ENCODE measurements at regions not wholly inside any gene's neighbourhood (a gene's known extent, or its start where the extent isn't known, plus 50 kb on each side); places are given as distances from the start of the nearest gene placed in this dataset.

DNA sequence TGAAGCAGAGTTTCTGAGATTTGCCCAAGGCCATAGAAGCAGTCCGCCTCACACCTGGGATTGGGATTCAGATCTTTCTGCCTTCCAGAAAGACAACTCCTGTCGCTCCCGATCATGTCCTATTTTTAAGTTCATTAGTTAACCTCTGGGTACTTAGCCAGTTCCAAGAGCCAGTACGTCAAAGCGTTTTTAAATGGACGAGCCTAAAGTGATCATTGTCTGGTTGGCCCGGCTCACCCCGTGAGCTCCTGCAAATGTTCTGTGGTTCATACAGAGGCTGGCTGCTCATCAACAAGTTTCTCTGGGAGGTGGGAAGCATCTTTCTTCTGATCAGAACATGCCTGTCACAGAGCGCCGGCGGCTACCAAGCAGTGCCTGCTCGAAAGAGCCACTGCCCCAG lies 554.5 kb upstream of the WWC1 start:
- CTCF ChIA-PET = no interaction called here

GRCh38 chr5:167743695-167744464 lies 547.6 kb upstream of the WWC1 start:
- Mint-ChIP-seq H3K9me3 (no peaks in the 10 kb centered on the region), H3K27me3 (no peaks in the 10 kb centered on the region), H3K4me3 (no peak overlapping the region), H3K4me1 (ENCODE audit: low read depth) (no peaks in the 10 kb centered on the region), H3K27ac (no peak overlapping the region), H3K36me3 (ENCODE audit: low read depth) (no peaks in the 10 kb centered on the region)
- intact Hi-C loops (cut with micrococcal nuclease) = no loop called here
- DNase-seq = no peak
- no peak for ATAC-seq
- TF ChIP-seq, protein P1, sequence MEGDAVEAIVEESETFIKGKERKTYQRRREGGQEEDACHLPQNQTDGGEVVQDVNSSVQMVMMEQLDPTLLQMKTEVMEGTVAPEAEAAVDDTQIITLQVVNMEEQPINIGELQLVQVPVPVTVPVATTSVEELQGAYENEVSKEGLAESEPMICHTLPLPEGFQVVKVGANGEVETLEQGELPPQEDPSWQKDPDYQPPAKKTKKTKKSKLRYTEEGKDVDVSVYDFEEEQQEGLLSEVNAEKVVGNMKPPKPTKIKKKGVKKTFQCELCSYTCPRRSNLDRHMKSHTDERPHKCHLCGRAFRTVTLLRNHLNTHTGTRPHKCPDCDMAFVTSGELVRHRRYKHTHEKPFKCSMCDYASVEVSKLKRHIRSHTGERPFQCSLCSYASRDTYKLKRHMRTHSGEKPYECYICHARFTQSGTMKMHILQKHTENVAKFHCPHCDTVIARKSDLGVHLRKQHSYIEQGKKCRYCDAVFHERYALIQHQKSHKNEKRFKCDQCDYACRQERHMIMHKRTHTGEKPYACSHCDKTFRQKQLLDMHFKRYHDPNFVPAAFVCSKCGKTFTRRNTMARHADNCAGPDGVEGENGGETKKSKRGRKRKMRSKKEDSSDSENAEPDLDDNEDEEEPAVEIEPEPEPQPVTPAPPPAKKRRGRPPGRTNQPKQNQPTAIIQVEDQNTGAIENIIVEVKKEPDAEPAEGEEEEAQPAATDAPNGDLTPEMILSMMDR (IDR thresholded peaks at IDR 0.05) = no peak
- ChIA-PET POLR2A (no interaction called here), CTCF (no interaction called here)

More for the DNA sequence above, 554.5 kb upstream of the WWC1 start:
- ATAC-seq (no peak), DNase-seq (no peak)
- Mint-ChIP-seq H3K9me3 (no peaks in the 10 kb centered on the region), H3K36me3 (ENCODE audit: low read depth) (no peaks in the 10 kb centered on the region), H3K4me3 (no peak overlapping the region), H3K4me1 (ENCODE audit: low read depth) (no peaks in the 10 kb centered on the region), H3K27me3 (no peaks in the 10 kb centered on the region), H3K27ac (no peak overlapping the region)
- POLR2A ChIA-PET = interaction anchor here (0.6 kb wide), 1 partner anchor 1903 kb away, joined by 3 read pairs; no protein-coding TSS in a partner anchor
- TF ChIP-seq, protein P1 (IDR thresholded peaks at IDR 0.05) = no peak
- intact Hi-C loops (cut with micrococcal nuclease) = no loop called here

- no peak overlapping the region for H3K4me3 Mint-ChIP-seq
- DNase-seq = no peak
- H3K4me1 Mint-ChIP-seq (ENCODE audit: low read depth) = no peaks in the 10 kb centered on the region
- no peaks in the 10 kb centered on the region for H3K27me3 Mint-ChIP-seq
- no peak for ATAC-seq
- ChIA-PET CTCF (no interaction called here), POLR2A (interaction anchor here (0.6 kb wide), 1 partner anchor 12 kb away, joined by 3 read pairs; no protein-coding TSS in a partner anchor)
- no peaks in the 10 kb centered on the region for H3K36me3 Mint-ChIP-seq (ENCODE audit: low read depth)
- H3K9me3 Mint-ChIP-seq = no peaks in the 10 kb centered on the region
- TF ChIP-seq, protein P1 (IDR thresholded peaks at IDR 0.05) = no peak
- no peak overlapping the region for H3K27ac Mint-ChIP-seq
- intact Hi-C loops (cut with micrococcal nuclease) = no loop called here
These were observed 545.6 kb upstream of the WWC1 start for GRCh38 chr5:167745868-167746267.

DNA sequence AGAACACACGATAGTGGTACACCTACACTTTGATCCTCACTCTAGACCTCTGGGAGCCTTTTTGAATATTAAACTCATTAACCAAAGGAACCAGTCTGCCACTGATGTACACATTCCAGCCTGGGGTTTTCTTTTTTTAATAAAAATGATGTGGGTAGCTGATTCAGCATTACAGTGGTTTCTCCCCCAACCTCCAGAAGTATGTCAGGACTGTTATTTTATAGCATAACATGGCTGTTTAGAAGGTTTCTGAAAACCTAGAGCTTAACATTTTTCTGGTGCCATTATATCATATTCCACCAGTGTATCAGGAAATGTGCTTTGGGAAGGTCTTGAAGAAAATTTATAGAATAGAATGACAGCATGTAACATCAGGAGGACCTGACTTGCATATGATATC lies 540.9 kb upstream of the WWC1 start:
- intact Hi-C loops (cut with micrococcal nuclease) = no loop called here
- POLR2A ChIA-PET = no interaction called here
- Mint-ChIP-seq H3K36me3 (ENCODE audit: low read depth) (no peaks in the 10 kb centered on the region), H3K4me3 (no peak overlapping the region), H3K4me1 (ENCODE audit: low read depth) (no peaks in the 10 kb centered on the region), H3K9me3 (peaks cover 2% of the 10 kb centered on the region), H3K27me3 (no peaks in the 10 kb centered on the region), H3K27ac (no peak overlapping the region)
- TF ChIP-seq, protein P1 (IDR thresholded peaks at IDR 0.05) = no peak
- DNase-seq (no peak), ATAC-seq (no peak)
- CTCF ChIA-PET = no interaction called here

DNA sequence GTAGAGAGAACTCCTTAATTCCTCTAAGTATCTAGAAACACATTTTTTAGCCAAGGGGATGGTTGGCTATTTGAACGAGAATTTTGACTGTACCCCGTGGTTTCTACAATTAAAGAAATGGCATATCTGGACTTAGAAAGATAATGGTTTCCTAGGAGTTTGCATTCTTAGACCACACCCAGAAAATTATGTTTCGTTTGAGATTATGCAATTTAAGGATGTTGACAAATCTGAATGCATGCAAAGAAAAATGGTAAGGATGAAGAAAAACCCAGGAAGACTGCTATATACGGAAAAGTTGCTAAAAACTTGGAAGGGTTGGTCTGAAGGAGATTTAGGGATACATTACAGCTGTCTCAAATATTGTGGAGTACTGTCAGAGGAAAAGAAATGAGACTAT lies 538.5 kb upstream of the WWC1 start:
- TF ChIP-seq, protein P1 (IDR thresholded peaks at IDR 0.05) = no peak
- ATAC-seq (no peak), DNase-seq (no peak)
- intact Hi-C loops (cut with micrococcal nuclease) = no loop called here
- Mint-ChIP-seq H3K4me3 (no peak overlapping the region), H3K4me1 (ENCODE audit: low read depth) (no peaks in the 10 kb centered on the region), H3K27ac (no peak overlapping the region), H3K9me3 (peaks cover 2% of the 10 kb centered on the region), H3K27me3 (no peaks in the 10 kb centered on the region), H3K36me3 (ENCODE audit: low read depth) (no peaks in the 10 kb centered on the region)
- ChIA-PET POLR2A (no interaction called here), CTCF (no interaction called here)

Measured in activated CD8-positive, alpha-beta T cell treated with anti-CD3 and anti-CD28 coated beads for 36 hours (primary cell).